Epithelial cell of proximal tubule (primary cell): ENCODE measurements at regions not wholly inside any gene's neighbourhood (a gene's known extent, or its start where the extent isn't known, plus 50 kb on each side); places are given as distances from the start of the nearest gene placed in this dataset.

Source experiments
- DNase-seq: peaks from one replicate; pipeline ENCODE4 v3.0.0-alpha.2; 2011; ENCODE audit warnings: low read depth
- H3K4me3 ChIP-seq: 2 replicates; pipeline ENCODE4 v1.5.1; 2011; ENCODE audit warnings: low read depth, mild to moderate bottlenecking, low read length
- CTCF ChIP-seq: conservative IDR thresholded peaks from 2 replicates; pipeline ENCODE4 v1.5.1; 2012; ENCODE audit warnings: low read depth, mild to moderate bottlenecking, low read length

- no peak overlapping the region for H3K4me3 ChIP-seq
- DNase-seq = no peak
- TF ChIP-seq CTCF = no peak
Measured at GRCh38 chr11:111128076-111128870, 117.3 kb upstream of the POU2AF2 start.

GRCh38 chr11:111124724-111125123 is 120.8 kb upstream of the POU2AF2 start:
- TF ChIP-seq CTCF = no peak
- no peak for DNase-seq
- no peak overlapping the region for H3K4me3 ChIP-seq

GRCh38 chr11:111123463-111124398 is 121.8 kb upstream of the POU2AF2 start:
- no peak overlapping the region for H3K4me3 ChIP-seq
- no peak for TF ChIP-seq CTCF
- DNase-seq = no peak

GRCh38 chr11:111120696-111121302 is 124.7 kb upstream of the POU2AF2 start:
- H3K4me3 ChIP-seq = no peak overlapping the region
- TF ChIP-seq CTCF = no peak
- no peak for DNase-seq

GRCh38 chr11:111120161-111120560 is 125.4 kb upstream of the POU2AF2 start:
- no peak for TF ChIP-seq CTCF
- no peak overlapping the region for H3K4me3 ChIP-seq
- DNase-seq = no peak

- H3K4me3 ChIP-seq = no peak overlapping the region
- no peak for DNase-seq
- no peak for TF ChIP-seq CTCF
Measured at GRCh38 chr11:111119751-111120150, 125.8 kb upstream of the POU2AF2 start.
